Ovary (tissue), 7 donors: ENCODE measurements at regions not wholly inside any gene's neighbourhood (a gene's known extent, or its start where the extent isn't known, plus 50 kb on each side); places are given as distances from the start of the nearest gene placed in this dataset.

Experiments used
- DNase-seq, 5 donors: peaks; one replicate each; pipeline ENCODE4 v3.0.0-alpha.2; 2019 to 2020
- H3K27ac ChIP-seq, 2 donors: fragments of 200-600 bp; one replicate each; pipeline versions ENCODE4 v1.5.1 to v1.8.0; 2019 to 2022
- H3K27me3 ChIP-seq: fragments of 200-600 bp; one replicate; pipeline ENCODE4 v1.8.0; 2022
- H3K36me3 ChIP-seq: fragments of 200-600 bp; sonication (generic); one replicate; pipeline ENCODE4 v1.5.1; 2019
- H3K4me1 ChIP-seq: one replicate; pipeline ENCODE4 v1.8.1; 2013; ENCODE audit warnings: mild to moderate bottlenecking, moderate library complexity; ENCODE audit not compliant: insufficient read depth
- H3K4me3 ChIP-seq: fragments of 200-600 bp; sonication (generic); one replicate; pipeline ENCODE4 v1.5.1; 2017
- H3K9me3 ChIP-seq, 2 donors: fragments of 200-600 bp in 1 of 2; sonication (generic) in 1 of 2; one replicate each; pipeline versions ENCODE4 v1.5.1 to v1.8.1; 2013 to 2019; ENCODE audit warnings: mild to moderate bottlenecking in 1 of 2, moderate library complexity in 1 of 2
- EP300 ChIP-seq: sonication (generic); formaldehyde crosslinking; IDR thresholded peaks from one replicate; pipeline ENCODE4 v1.6.1; 2017; ENCODE audit warnings: antibody characterized with exemption
- POLR2A ChIP-seq: fragments of 450-650 bp; IDR thresholded peaks from one replicate; pipeline ENCODE4 v1.6.1; 2017; ENCODE audit warnings: antibody characterized with exemption, mild to moderate bottlenecking, moderate library complexity
- WGBS, 3 donors: extraction: QIAGEN DNeasy Blood & Tissue Kit in 1 of 3; methylation state at CpG; one replicate each; pipeline versions ENCODE4 v1.1.5 to v1.1.7; 2013 to 2017; 5-methylcytosine and 5-hydroxymethylcytosine counted together
- intact Hi-C, 4 donors: fragments of 100-400 bp; cut with DNase I; formaldehyde crosslinking; loops; one replicate each; pipeline versions ENCODE4 v1.11.0 to v1.15.1; 2022 to 2023
- TF ChIP-seq, protein P1 (sequence below), 3 donors: fragments of 450-650 bp in 2 of 3; fragments of 200-600 bp in 1 of 3; IDR thresholded peaks; one replicate each; pipeline versions ENCODE4 v1.5.1 to v1.8.0; 2016 to 2022; ENCODE audit warnings: antibody characterized with exemption in 3 of 3, mild to moderate bottlenecking in 1 of 3
- donor health status: DM: no; HTN: no; CAD: no; lungs with moderate emphysema.
- donor health status: DM: no; HTN: no; CAD: no.
- donor health status: Bipolar disorder and iron deficiency.
- donor health status: DM: no; HTN: no; CAD: no.
- donor health status: DM: yes; HTN: yes; CAD: no.

DNA sequence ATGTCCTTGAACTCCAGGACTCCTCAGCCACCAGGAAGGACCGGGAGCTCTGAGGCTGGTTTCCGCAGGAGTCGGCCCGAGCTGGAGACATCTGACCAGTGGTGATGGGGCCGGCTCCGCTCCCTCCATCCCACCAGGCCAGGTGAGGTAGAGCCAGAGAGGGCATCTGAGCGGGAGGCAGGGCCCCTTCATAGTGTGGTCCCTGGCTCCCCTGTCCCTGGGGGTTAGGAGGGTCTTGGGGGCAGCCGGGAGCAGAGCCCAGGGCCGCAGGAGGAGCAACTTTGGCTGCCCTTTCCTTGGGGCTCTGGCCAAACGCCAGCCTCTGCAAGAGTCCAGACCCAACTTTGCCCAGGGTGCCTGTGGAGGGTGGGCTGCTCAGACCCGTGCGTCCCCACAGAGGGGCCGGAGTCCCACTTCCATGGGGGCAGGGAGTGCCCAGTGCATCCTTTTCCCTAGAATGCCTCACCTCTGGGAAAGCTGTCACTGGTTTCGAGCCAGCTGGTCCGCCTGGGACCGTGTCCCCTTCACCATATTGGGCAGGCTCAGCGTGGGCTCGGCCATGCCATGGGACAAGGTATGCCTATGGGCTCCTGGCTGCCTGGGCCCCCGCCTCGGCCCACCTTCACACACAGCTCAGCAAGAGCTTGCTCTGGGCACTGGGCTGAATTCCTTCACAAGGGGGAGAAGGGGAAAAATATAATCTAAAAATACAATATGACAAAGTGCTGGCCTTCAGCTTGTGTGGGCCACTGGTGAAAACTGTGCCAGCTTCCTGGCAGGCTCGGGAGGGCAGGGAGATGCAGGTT lies 148.6 kb downstream of the TWIST2 start:
- Histone ChIP-seq H3K27ac (no peak overlapping the region), H3K9me3 (no peaks in the 10 kb centered on the region)
- DNase-seq: peak in 1 of 5 donors; percentile 8

DNA sequence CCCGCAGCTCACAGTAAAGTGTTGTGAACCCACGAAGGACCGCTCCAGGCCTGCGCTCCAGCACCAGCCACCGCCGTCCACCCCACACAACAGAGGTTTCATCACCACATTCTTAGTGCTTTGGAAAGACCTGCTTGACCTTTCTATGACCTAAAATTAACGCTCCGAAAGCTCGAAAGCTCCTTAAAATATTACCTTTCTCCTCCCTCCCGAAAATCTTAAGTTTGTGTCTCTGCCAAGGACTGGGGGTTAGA lies 149.2 kb downstream of the TWIST2 start:
- intact Hi-C loops: no loop called here
- Histone ChIP-seq H3K9me3 (no peaks in the 10 kb centered on the region), H3K4me3 (no peak overlapping the region), H3K36me3 (no peaks in the 10 kb centered on the region), H3K27me3 (no peaks in the 10 kb centered on the region), H3K4me1 (peaks cover 12% of the 10 kb centered on the region), H3K27ac (no peak overlapping the region)
- TF ChIP-seq, protein P1, sequence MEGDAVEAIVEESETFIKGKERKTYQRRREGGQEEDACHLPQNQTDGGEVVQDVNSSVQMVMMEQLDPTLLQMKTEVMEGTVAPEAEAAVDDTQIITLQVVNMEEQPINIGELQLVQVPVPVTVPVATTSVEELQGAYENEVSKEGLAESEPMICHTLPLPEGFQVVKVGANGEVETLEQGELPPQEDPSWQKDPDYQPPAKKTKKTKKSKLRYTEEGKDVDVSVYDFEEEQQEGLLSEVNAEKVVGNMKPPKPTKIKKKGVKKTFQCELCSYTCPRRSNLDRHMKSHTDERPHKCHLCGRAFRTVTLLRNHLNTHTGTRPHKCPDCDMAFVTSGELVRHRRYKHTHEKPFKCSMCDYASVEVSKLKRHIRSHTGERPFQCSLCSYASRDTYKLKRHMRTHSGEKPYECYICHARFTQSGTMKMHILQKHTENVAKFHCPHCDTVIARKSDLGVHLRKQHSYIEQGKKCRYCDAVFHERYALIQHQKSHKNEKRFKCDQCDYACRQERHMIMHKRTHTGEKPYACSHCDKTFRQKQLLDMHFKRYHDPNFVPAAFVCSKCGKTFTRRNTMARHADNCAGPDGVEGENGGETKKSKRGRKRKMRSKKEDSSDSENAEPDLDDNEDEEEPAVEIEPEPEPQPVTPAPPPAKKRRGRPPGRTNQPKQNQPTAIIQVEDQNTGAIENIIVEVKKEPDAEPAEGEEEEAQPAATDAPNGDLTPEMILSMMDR (IDR thresholded peaks at IDR 0.05): no peak
- TF ChIP-seq POLR2A (no peak), EP300 (no peak)
- DNase-seq: no peak
- WGBS, 3 donors: 76 to 86% (median 85%) methylated on average over 10 of the region's 10 CpGs

More for the DNA sequence above, 148.6 kb downstream of the TWIST2 start:
- no peak for TF ChIP-seq POLR2A
- no peak for TF ChIP-seq EP300
- TF ChIP-seq, protein P1 (IDR thresholded peaks at IDR 0.05): no peak
- WGBS, 3 donors: 86 to 91% (median 87%) methylated on average over 21 of the region's 21 CpGs
- Histone ChIP-seq H3K4me3 (no peak overlapping the region), H3K4me1 (peaks cover 12% of the 10 kb centered on the region), H3K36me3 (no peaks in the 10 kb centered on the region), H3K27me3 (no peaks in the 10 kb centered on the region)
- intact Hi-C loops: no loop called here

DNA sequence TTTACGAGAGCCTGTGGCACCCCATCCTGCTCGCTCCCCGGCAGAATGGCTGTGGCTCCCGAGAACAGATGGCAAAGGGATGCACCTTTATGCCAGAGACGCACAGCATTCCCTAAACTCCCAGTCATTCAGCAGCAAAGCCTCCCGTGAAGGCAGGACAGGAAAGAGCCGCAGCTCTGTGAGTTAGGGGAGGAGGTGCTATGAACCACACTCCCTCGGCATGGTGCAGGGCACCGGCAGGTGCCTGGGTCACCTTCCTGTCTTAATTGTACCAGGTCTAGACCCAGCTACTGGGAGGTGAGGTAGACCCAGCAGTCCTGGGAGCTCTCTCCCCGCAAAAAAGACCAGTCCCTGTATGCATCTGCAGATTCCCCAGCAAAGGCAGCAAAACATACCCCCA lies 149.8 kb downstream of the TWIST2 start:
- H3K36me3 ChIP-seq: no peaks in the 10 kb centered on the region
- H3K9me3 ChIP-seq: no peaks in the 10 kb centered on the region
- DNase-seq: peak in 1 of 5 donors; percentile 5
- H3K4me3 ChIP-seq: no peak overlapping the region
- no peak overlapping the region for H3K27ac ChIP-seq
- no peak for TF ChIP-seq EP300
- TF ChIP-seq, protein P1 (IDR thresholded peaks at IDR 0.05): no peak
- no peak for TF ChIP-seq POLR2A
- WGBS, 3 donors: 86 to 93% (median 88%) methylated on average over 10 of the region's 10 CpGs
- H3K27me3 ChIP-seq: no peaks in the 10 kb centered on the region
- intact Hi-C loops: no loop called here
- peaks cover 12% of the 10 kb centered on the region for H3K4me1 ChIP-seq
